A549 (cell line): ENCODE measurements at regions not wholly inside any gene's neighbourhood (a gene's known extent, or its start where the extent isn't known, plus 50 kb on each side); places are given as distances from the start of the nearest gene placed in this dataset.
A peak's percentile ranks its signal among the peaks of the same experiment; 100 is the strongest.

Experiments used
- ATAC-seq, 2 experiments: fragments of 200-7000 bp in 1 of 2; fragments of >200 bp in 1 of 2; cut with Nextera tagmentation in 1 of 2; cut with Tn5 transposase in 1 of 2; 3 replicates each; pipeline versions ENCODE4 v1.8.0 to v1.9.1; 2018 to 2020; ENCODE audit warnings: mild to moderate bottlenecking in 1 of 2, moderate library complexity in 1 of 2
- CTCF ChIA-PET: fragments of 300-600 bp; sonication (Branson Sonifier 250); formaldehyde crosslinking; extraction: SDS; loops from one replicate; lab custom pipeline; 2021; ENCODE audit warnings: antibody characterized with exemption, inconsistent platforms; lab: Yijun Ruan, JAX
- POLR2A ChIA-PET: fragments of 350-600 bp; formaldehyde crosslinking; extraction: SDS; loops from one replicate; lab custom pipeline; 2021; ENCODE audit warnings: antibody characterized with exemption, inconsistent platforms; lab: Yijun Ruan, JAX
- DNase-seq, 2 experiments: peaks; one replicate each; pipeline versions ENCODE4 v3.0.0 to v3.0.0-alpha.2; 2011 to 2016; ENCODE audit warnings: low read depth in 1 of 2, low spot score in 1 of 2
- FAIRE-seq: peaks from 2 replicates; lab custom pipeline; 2011; peaks lifted over from hg19 to GRCh38; lab: Jason Lieb, UNC
- H3K27ac ChIP-seq, 2 experiments: fragments of >200 bp; sonication (Bioruptor Twin); formaldehyde crosslinking; 3 replicates each; pipeline ENCODE4 v1.5.1; 2016 to 2017
- H3K4me1 ChIP-seq: fragments of >200 bp; sonication (Bioruptor Twin); formaldehyde crosslinking; 3 replicates; pipeline ENCODE4 v1.6.1; 2016
- H3K4me2 ChIP-seq: fragments of >200 bp; sonication (Bioruptor Twin); formaldehyde crosslinking; 3 replicates; pipeline ENCODE4 v1.6.1; 2016
- H3K4me3 ChIP-seq: fragments of >200 bp; sonication (Bioruptor Twin); formaldehyde crosslinking; 3 replicates; pipeline ENCODE4 v1.5.1; 2016
- H3K9me3 ChIP-seq: fragments of >200 bp; sonication (Bioruptor Twin); formaldehyde crosslinking; 3 replicates; pipeline ENCODE4 v1.6.1; 2016
- BHLHE40 ChIP-seq: IDR thresholded peaks from 2 replicates; pipeline ENCODE4 v1.6.1; 2012; ENCODE audit warnings: low read depth, low read length, inconsistent platforms
- CBX8 ChIP-seq: fragments of 200-600 bp; sonication (generic); IDR thresholded peaks from 2 replicates; pipeline ENCODE4 v1.6.1; 2016
- CEBPB ChIP-seq, 2 experiments: fragments of >200 bp in 1 of 2; sonication (Bioruptor Twin) in 1 of 2; formaldehyde crosslinking in 1 of 2; IDR thresholded peaks; 2 replicates each; pipeline ENCODE4 v1.6.1; 2012 to 2016
- EHF ChIP-seq: fragments of 250-450 bp; sonication (Bioruptor Pico); IDR thresholded peaks from 2 replicates; pipeline ENCODE4 v1.5.0; 2020; ENCODE audit warnings: mild to moderate bottlenecking
- EHMT2 ChIP-seq: fragments of 200-600 bp; sonication (generic); IDR thresholded peaks from 2 replicates; pipeline ENCODE4 v1.6.1; 2016; ENCODE audit warnings: antibody characterized with exemption, low read depth, mild to moderate bottlenecking, moderate library complexity
- ESRRA ChIP-seq: fragments of 150-350 bp; IDR thresholded peaks from 2 replicates; pipeline ENCODE4 v1.6.1; 2014; ENCODE audit warnings: mild to moderate bottlenecking, low read length, borderline replicate concordance
- FOSL2 ChIP-seq, 2 experiments: fragments of 450-650 bp in 1 of 2; fragments of >200 bp in 1 of 2; sonication (Bioruptor Twin) in 1 of 2; formaldehyde crosslinking; IDR thresholded peaks; 2 replicates each; pipeline versions ENCODE4 v1.5.0 to v1.6.1; 2016 to 2020; ENCODE audit warnings: mild to moderate bottlenecking in 1 of 2, moderate library complexity in 1 of 2
- GATA3 ChIP-seq: IDR thresholded peaks from 2 replicates; pipeline ENCODE4 v1.6.1; 2012; ENCODE audit warnings: borderline replicate concordance
- HDAC2 ChIP-seq: fragments of 200-600 bp; sonication (generic); IDR thresholded peaks from 2 replicates; pipeline ENCODE4 v1.6.1; 2016
- HOXB13 ChIP-seq: fragments of 250-450 bp; sonication (Bioruptor Pico); IDR thresholded peaks from 2 replicates; pipeline ENCODE4 v1.5.0; 2020; ENCODE audit warnings: low read depth, mild to moderate bottlenecking, moderate library complexity
- KDM1A ChIP-seq: fragments of 200-600 bp; sonication (generic); IDR thresholded peaks from 2 replicates; pipeline ENCODE4 v1.6.1; 2016; ENCODE audit warnings: low read depth, mild to moderate bottlenecking
- KDM5A ChIP-seq: fragments of 200-600 bp; sonication (generic); IDR thresholded peaks from 2 replicates; pipeline ENCODE4 v1.6.1; 2016; ENCODE audit warnings: antibody characterized with exemption, mild to moderate bottlenecking
- MAFK ChIP-seq: fragments of 450-650 bp; IDR thresholded peaks from 2 replicates; pipeline ENCODE4 v1.6.1; 2014; ENCODE audit not compliant: partially characterized antibody
- NFE2L2 ChIP-seq: fragments of 150-350 bp; conservative IDR thresholded peaks from 2 replicates; pipeline ENCODE4 v1.6.1; 2014; ENCODE audit warnings: low read length
- PHF8 ChIP-seq: fragments of 200-600 bp; sonication (generic); IDR thresholded peaks from 2 replicates; pipeline ENCODE4 v1.6.1; 2016; ENCODE audit warnings: low read depth, mild to moderate bottlenecking, antibody characterized with exemption, moderate library complexity, borderline replicate concordance
- POLR2A ChIP-seq: IDR thresholded peaks from 2 replicates; pipeline ENCODE4 v1.6.1; 2012; ENCODE audit warnings: mild to moderate bottlenecking, low read length
- POLR2AphosphoS2 ChIP-seq: conservative IDR thresholded peaks from 2 replicates; pipeline ENCODE4 v1.6.1; 2012; ENCODE audit warnings: low read length, improper control_type of control experiment, inconsistent platforms
- RFX5 ChIP-seq: fragments of 450-650 bp; IDR thresholded peaks from 2 replicates; pipeline ENCODE4 v1.7.1; 2014; ENCODE audit warnings: antibody characterized with exemption, mild to moderate bottlenecking, moderate library complexity
- RNF2 ChIP-seq: fragments of 200-600 bp; sonication (generic); IDR thresholded peaks from 2 replicates; pipeline ENCODE4 v1.6.1; 2016; ENCODE audit warnings: low read depth, mild to moderate bottlenecking, antibody characterized with exemption, moderate library complexity, borderline replicate concordance
- SMC3 ChIP-seq: fragments of >200 bp; sonication (Bioruptor Twin); formaldehyde crosslinking; IDR thresholded peaks from 3 replicates; pipeline ENCODE4 v1.6.1; 2018; ENCODE audit warnings: inconsistent platforms
- TP53 ChIP-seq: fragments of 250-450 bp; sonication (Bioruptor Pico); IDR thresholded peaks from 2 replicates; pipeline ENCODE4 v1.5.0; 2021; ENCODE audit warnings: mild to moderate bottlenecking, moderate library complexity
- ZC3H11A ChIP-seq: fragments of 450-650 bp; IDR thresholded peaks from 2 replicates; pipeline ENCODE4 v1.6.1; 2014; ENCODE audit warnings: antibody characterized with exemption, mild to moderate bottlenecking
- ZNF302 ChIP-seq: fragments of 250-450 bp; sonication (Bioruptor Pico); IDR thresholded peaks from 2 replicates; pipeline ENCODE4 v1.9.0; 2021; ENCODE audit warnings: inconsistent platforms, mild to moderate bottlenecking, moderate library complexity
- WGBS: methylation state at CpG from one replicate; pipeline ENCODE4 v1.1.6; 2017; ENCODE audit errors: missing lambda C conversion rate; 5-methylcytosine and 5-hydroxymethylcytosine counted together
- TF ChIP-seq, protein P1 (sequence below): fragments of 150-350 bp; IDR thresholded peaks from 2 replicates; pipeline ENCODE4 v1.6.1; 2014; ENCODE audit warnings: low read depth, mild to moderate bottlenecking, low read length
- TF ChIP-seq, protein P2 (sequence below): IDR thresholded peaks from 2 replicates; pipeline ENCODE4 v1.6.1; 2012
- TF ChIP-seq, protein P3 (sequence below): fragments of 250-450 bp; sonication (Bioruptor Pico); IDR thresholded peaks from 2 replicates; pipeline ENCODE4 v1.5.0; 2021; ENCODE audit warnings: mild to moderate bottlenecking, moderate library complexity, borderline replicate concordance
- TF ChIP-seq, protein P4 (sequence below): fragments of 200-600 bp; sonication (generic); IDR thresholded peaks from 2 replicates; pipeline ENCODE4 v1.6.1; 2016; ENCODE audit warnings: antibody characterized with exemption, mild to moderate bottlenecking, moderate library complexity

DNA sequence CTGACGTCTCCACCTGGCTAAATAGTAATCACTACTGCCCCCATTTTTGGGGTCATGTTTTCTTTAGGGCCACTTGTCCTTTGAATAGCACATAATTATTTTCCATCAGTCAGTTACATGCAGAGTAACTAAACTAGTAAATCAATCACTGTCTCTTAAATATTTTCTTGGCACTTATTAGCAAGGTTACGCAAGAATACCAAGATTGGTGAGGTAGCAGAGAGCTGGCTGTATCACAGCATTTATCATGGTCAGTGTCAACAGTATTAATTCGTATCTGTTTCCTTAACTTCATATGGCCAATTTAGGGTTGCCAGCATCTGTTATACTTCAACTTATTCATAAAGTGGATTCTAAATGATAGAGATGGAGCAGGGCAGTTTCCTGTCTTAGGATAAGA is 346.8 kb upstream of the FAM174A start:
- ChIA-PET CTCF (no interaction called here), POLR2A (no interaction called here)
- ATAC-seq (no peak), DNase-seq (peak in 1 of 2 experiments; percentile 5), FAIRE-seq (no peak)
- WGBS: 34% methylated on average over 3 of the region's 3 CpGs
- Histone ChIP-seq H3K4me2 (no peak overlapping the region), H3K4me1 (no peaks in the 10 kb centered on the region), H3K9me3 (no peaks in the 10 kb centered on the region; the same call in 1 of the 3 replicates), H3K4me3 (no peak overlapping the region), H3K27ac (no peak overlapping the region)
- no peak for TF ChIP-seq EHF
- peak; percentile 14 to 37; a peak in 2 of 4 replicates for TF ChIP-seq CEBPB (IDR thresholded peaks at IDR 0.05)

DNA sequence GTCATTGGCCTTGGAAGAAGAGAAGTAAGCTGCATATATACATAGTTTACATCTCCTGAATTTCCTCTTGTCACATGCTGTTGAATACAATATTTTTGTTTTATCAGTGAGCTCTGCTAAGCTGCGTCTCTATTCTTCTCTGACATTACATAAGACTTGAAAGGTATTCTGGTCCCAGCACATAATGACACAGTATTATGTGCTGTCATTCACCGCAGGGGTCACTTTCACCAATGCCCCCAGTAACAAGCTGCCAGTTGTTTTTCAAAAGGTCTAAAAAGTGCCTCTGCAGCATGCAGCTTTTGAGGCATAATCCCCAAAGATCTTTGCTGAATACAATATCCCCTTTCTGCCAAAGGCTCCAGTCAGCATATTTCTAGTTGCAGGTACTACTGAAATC is 349.0 kb upstream of the FAM174A start:
- TF ChIP-seq MAFK (peak; percentile 21), HOXB13 (no peak), ZNF302 (CRISPR knock-in tag) (no peak), RNF2 (no peak)
- CTCF ChIA-PET: no interaction called here
- WGBS: 54% methylated on average over 2 of the region's 2 CpGs

DNA sequence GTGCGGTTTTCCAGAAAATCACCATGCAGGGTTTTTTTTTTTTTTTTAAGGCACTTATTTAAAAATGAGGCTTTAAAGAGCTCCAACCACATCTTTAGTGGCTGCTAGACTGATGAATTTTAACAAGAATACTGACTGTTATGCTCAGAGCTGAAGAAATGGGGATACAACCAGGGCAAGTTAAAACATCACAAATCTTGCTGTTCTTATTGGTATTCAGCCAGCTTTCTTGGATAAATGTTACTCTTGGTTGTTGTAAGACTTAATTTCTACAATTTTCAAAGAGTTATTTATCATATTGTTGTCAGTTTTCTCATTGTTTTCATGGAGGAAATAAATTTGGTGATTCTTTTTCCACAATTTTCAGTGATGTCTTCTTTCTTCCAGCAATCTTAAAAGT is 352.8 kb upstream of the FAM174A start:
- H3K4me1 ChIP-seq: no peaks in the 10 kb centered on the region
- no peak overlapping the region for H3K4me3 ChIP-seq
- ChIA-PET CTCF (no interaction called here), POLR2A (no interaction called here)
- no peaks in the 10 kb centered on the region for H3K9me3 ChIP-seq
- no peak overlapping the region for H3K4me2 ChIP-seq
- WGBS: 73% methylated on average over 1 of the region's 1 CpG
- no peak for DNase-seq
- no peak for ATAC-seq
- TF ChIP-seq BHLHE40 (no peak), CEBPB (IDR thresholded peaks at IDR 0.05) (no peak), PHF8 (no peak), HDAC2 (no peak), GATA3 (no peak), ESRRA (no peak), KDM5A (no peak), EHMT2 (no peak), SMC3 (no peak), RFX5 (no peak), KDM1A (no peak), FOSL2 (IDR thresholded peaks at IDR 0.05) (no peak), FOSL2 (CRISPR knock-in tag; IDR thresholded peaks at IDR 0.05) (no peak), TP53 (CRISPR knock-in tag) (no peak)
- TF ChIP-seq, protein P1, sequence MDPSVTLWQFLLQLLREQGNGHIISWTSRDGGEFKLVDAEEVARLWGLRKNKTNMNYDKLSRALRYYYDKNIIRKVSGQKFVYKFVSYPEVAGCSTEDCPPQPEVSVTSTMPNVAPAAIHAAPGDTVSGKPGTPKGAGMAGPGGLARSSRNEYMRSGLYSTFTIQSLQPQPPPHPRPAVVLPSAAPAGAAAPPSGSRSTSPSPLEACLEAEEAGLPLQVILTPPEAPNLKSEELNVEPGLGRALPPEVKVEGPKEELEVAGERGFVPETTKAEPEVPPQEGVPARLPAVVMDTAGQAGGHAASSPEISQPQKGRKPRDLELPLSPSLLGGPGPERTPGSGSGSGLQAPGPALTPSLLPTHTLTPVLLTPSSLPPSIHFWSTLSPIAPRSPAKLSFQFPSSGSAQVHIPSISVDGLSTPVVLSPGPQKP: no peak
- TF ChIP-seq, protein P2, sequence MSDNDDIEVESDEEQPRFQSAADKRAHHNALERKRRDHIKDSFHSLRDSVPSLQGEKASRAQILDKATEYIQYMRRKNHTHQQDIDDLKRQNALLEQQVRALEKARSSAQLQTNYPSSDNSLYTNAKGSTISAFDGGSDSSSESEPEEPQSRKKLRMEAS: no peak
- FAIRE-seq: no peak
- H3K27ac ChIP-seq: no peak overlapping the region

More for the DNA sequence above, 349.0 kb upstream of the FAM174A start:
- no peak for DNase-seq
- Histone ChIP-seq H3K4me2 (no peak overlapping the region), H3K4me3 (no peak overlapping the region), H3K27ac (no peak overlapping the region), H3K4me1 (no peaks in the 10 kb centered on the region), H3K9me3 (no peaks in the 10 kb centered on the region)
- no peak for FAIRE-seq
- ATAC-seq: no peak
- POLR2A ChIA-PET: no interaction called here

DNA sequence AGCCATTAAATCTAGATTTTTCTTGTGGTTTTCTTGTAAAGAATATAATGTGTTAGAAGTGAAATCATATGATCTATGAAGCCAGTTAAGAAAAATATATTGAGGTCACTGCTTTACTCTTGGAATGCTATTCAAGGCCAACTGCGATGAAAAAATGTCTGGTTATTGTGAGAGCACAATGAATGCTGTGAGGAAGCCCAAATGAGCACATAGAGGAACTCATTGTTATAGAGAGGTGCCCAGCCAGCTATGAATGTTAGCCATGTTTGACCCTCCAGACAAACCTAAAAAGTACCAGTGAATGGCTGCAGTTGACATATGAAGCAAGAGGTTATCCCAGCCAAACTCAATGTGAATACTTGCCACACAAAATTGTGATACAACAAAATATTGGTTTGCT is 359.8 kb upstream of the FAM174A start:
- Histone ChIP-seq H3K9me3 (no peaks in the 10 kb centered on the region), H3K27ac (no peak overlapping the region), H3K4me1 (no peaks in the 10 kb centered on the region), H3K4me2 (no peak overlapping the region), H3K4me3 (no peak overlapping the region)
- FAIRE-seq (no peak), DNase-seq (no peak), ATAC-seq (no peak)
- ChIA-PET POLR2A (no interaction called here), CTCF (no interaction called here)
- WGBS: 19% methylated on average over 1 of the region's 1 CpG
- TF ChIP-seq GATA3: no peak
- no peak for TF ChIP-seq ZC3H11A
- no peak for TF ChIP-seq POLR2AphosphoS2
- TF ChIP-seq CBX8: no peak
- TF ChIP-seq, protein P3, sequence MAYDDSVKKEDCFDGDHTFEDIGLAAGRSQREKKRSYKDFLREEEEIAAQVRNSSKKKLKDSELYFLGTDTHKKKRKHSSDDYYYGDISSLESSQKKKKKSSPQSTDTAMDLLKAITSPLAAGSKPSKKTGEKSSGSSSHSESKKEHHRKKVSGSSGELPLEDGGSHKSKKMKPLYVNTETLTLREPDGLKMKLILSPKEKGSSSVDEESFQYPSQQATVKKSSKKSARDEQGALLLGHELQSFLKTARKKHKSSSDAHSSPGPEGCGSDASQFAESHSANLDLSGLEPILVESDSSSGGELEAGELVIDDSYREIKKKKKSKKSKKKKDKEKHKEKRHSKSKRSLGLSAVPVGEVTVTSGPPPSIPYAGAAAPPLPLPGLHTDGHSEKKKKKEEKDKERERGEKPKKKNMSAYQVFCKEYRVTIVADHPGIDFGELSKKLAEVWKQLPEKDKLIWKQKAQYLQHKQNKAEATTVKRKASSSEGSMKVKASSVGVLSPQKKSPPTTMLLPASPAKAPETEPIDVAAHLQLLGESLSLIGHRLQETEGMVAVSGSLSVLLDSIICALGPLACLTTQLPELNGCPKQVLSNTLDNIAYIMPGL: no peak
- no peak for TF ChIP-seq FOSL2 (IDR thresholded peaks at IDR 0.05)
- no peak for TF ChIP-seq FOSL2 (CRISPR knock-in tag; IDR thresholded peaks at IDR 0.05)
- TF ChIP-seq NFE2L2: no peak
- TF ChIP-seq RNF2: no peak
- TF ChIP-seq MAFK: no peak
- no peak for TF ChIP-seq POLR2A
- TF ChIP-seq, protein P4, sequence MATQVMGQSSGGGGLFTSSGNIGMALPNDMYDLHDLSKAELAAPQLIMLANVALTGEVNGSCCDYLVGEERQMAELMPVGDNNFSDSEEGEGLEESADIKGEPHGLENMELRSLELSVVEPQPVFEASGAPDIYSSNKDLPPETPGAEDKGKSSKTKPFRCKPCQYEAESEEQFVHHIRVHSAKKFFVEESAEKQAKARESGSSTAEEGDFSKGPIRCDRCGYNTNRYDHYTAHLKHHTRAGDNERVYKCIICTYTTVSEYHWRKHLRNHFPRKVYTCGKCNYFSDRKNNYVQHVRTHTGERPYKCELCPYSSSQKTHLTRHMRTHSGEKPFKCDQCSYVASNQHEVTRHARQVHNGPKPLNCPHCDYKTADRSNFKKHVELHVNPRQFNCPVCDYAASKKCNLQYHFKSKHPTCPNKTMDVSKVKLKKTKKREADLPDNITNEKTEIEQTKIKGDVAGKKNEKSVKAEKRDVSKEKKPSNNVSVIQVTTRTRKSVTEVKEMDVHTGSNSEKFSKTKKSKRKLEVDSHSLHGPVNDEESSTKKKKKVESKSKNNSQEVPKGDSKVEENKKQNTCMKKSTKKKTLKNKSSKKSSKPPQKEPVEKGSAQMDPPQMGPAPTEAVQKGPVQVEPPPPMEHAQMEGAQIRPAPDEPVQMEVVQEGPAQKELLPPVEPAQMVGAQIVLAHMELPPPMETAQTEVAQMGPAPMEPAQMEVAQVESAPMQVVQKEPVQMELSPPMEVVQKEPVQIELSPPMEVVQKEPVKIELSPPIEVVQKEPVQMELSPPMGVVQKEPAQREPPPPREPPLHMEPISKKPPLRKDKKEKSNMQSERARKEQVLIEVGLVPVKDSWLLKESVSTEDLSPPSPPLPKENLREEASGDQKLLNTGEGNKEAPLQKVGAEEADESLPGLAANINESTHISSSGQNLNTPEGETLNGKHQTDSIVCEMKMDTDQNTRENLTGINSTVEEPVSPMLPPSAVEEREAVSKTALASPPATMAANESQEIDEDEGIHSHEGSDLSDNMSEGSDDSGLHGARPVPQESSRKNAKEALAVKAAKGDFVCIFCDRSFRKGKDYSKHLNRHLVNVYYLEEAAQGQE: no peak
